Adipocyte (in vitro differentiated cells): ENCODE measurements at regions not wholly inside any gene's neighbourhood (a gene's known extent, or its start where the extent isn't known, plus 50 kb on each side); places are given as distances from the start of the nearest gene placed in this dataset.
A peak's percentile ranks its signal among the peaks of the same experiment; 100 is the strongest.
"Not testable (repeated sequence)": the region's sequence is repeated elsewhere in the genome, so short reads cannot be mapped to it uniquely, and the experiment has no call there.

ENCODE experiments used
- DNase-seq: peaks from one replicate; pipeline ENCODE4 v3.0.0-alpha.2; 2015; ENCODE audit warnings: low read depth
- H3K27me3 ChIP-seq: replicated peaks from 2 replicates; pipeline ENCODE4 v1.7.0; 2013; ENCODE audit warnings: mild to moderate bottlenecking, low read length, moderate library complexity; ENCODE audit not compliant: control insufficient read depth, insufficient read depth
- H3K36me3 ChIP-seq: 2 replicates; pipeline ENCODE4 v1.7.0; 2013; ENCODE audit warnings: low read length, mild to moderate bottlenecking, moderate library complexity; ENCODE audit not compliant: control insufficient read depth, insufficient read depth, severe bottlenecking
- H3K4me1 ChIP-seq: 2 replicates; pipeline ENCODE4 v1.7.0; 2013; ENCODE audit warnings: mild to moderate bottlenecking, low read length, moderate library complexity; ENCODE audit not compliant: control insufficient read depth, insufficient read depth
- H3K4me3 ChIP-seq: 2 replicates; pipeline ENCODE4 v1.7.0; 2013; ENCODE audit warnings: mild to moderate bottlenecking, low read length, moderate library complexity
- H3K9ac ChIP-seq: 2 replicates; pipeline ENCODE4 v1.7.0; 2013; ENCODE audit warnings: mild to moderate bottlenecking, low read length, moderate library complexity
- H3K9me3 ChIP-seq: 2 replicates; pipeline ENCODE4 v1.7.0; 2013; ENCODE audit warnings: mild to moderate bottlenecking, low read length, moderate library complexity; ENCODE audit not compliant: control insufficient read depth

DNA sequence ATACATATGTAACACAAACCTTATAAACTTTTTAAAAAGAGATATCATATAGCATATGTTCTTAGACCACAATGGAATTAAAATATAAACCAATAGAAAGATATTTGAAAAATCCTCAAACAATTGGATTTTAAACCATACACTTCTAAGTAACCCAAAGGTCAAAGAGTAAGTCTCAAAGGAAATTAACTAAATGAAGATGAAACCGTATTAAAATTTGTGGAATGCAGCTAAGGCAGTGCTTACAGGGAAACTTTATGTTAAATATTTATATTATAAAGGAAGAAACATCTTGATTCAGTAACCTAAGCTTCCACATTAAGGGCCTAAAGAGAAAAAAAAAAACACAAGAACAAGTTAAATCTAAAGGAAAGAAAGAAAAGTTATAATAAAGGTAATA is 966.1 kb downstream of the SLC4A3 start:
- no peak for DNase-seq
- Histone ChIP-seq H3K9ac (no peak overlapping the region), H3K4me3 (no peak overlapping the region), H3K27me3 (no peaks in the 10 kb centered on the region), H3K9me3 (no peaks in the 10 kb centered on the region), H3K36me3 (no peaks in the 10 kb centered on the region), H3K4me1 (no peaks in the 10 kb centered on the region)

DNA sequence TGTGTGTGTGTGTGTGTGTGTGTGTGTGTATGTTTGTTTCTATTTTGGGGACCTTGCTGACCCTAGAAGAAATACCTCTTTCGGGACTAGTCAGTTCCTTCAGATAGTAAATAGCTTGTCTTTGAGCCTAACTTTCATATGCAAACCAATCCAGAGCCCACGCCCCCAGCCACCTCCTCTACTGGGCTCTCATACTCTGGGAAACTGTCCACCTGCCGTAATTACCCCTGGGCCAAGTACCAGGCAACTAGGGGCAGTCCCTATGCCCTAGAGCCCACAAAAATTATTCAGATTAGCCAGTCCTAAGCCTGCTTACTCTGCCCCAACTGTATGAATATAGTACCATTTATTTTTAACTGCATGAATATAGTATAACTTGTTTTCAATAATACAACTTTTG is 970.4 kb downstream of the EPHA4 start:
- Histone ChIP-seq H3K9me3 (no peaks in the 10 kb centered on the region), H3K27me3 (no peaks in the 10 kb centered on the region), H3K4me3 (no peak overlapping the region), H3K4me1 (no peaks in the 10 kb centered on the region), H3K9ac (no peak overlapping the region), H3K36me3 (no peaks in the 10 kb centered on the region)
- no peak for DNase-seq

DNA sequence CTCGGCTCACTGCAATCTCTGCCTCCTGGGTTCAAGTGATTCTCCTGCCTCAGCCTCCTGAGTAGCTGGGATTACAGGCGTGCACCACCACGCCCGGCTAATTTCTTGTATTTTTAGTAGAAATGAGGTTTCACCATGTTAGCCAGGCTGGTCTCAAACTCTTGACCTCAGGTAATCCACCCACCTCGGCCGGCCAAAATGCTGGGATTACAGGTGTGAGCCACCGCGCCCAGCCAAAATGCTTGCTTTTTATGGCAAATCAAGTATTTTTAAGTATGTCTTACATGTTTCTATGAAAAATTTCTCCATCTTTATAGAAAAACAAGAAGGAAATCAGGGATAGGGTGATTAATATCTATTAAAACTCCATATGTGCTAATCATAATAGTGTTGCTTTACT is 959.1 kb downstream of the EPHA4 start:
- not testable (repeated sequence) for H3K9ac ChIP-seq, H3K27me3 ChIP-seq, H3K9me3 ChIP-seq, DNase-seq, H3K4me3 ChIP-seq, H3K4me1 ChIP-seq, H3K36me3 ChIP-seq

DNA sequence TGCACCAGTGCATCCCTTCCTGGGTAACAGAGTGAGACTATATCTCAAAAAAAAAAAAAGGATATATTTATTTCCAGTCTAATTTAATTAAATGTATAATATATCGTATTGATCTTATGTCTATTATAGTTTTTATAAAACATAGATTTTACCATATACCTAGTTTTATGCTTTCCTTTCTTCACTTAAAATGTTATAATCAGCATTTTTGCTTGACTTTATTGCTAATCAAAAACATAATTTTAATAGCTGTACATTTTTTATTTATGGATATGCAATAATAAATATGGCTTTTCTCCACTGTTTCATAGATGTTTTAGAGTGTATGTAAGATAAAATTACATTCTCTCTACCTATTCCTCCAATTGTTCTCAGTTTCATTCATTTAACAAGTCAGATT is 958.0 kb downstream of the EPHA4 start:
- Histone ChIP-seq H3K9me3 (no peaks in the 10 kb centered on the region), H3K4me1 (no peaks in the 10 kb centered on the region), H3K9ac (no peak overlapping the region), H3K36me3 (no peaks in the 10 kb centered on the region), H3K27me3 (no peaks in the 10 kb centered on the region), H3K4me3 (no peak overlapping the region)
- DNase-seq: no peak

DNA sequence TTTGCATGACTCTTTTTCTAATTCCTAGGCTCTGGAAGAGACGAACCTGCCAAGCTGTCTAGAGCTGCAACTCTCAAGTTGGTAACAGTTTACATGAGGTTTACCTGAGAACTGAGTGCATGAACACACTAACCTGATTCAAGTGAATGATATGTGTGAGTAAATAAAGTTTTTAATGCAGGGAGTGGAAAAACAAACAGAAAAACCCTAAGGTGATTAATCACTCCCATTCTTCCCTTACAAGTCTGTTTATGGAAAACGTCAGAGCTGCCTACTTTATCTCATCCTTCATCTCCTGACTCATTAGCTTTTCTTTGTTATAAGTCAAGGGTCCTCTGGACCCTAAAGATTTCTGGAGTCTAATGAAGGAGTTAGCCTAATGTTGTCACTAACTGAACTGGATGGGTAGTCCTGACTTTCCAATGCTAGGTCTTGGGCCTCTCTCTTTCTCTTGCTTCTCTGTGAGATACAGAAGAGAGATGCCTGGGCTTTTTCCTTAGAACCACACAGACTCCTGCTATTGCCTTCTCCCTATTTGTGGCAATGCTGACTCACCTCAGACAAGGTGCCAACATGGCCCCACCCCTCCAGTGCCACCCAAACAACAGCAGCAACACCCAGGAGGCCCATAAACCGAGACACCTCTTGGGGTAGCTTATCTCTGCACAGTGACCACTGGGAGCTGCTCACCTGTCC is 952.4 kb downstream of the EPHA4 start:
- DNase-seq: no peak
- Histone ChIP-seq H3K4me1 (no peaks in the 10 kb centered on the region), H3K4me3 (no peak overlapping the region), H3K36me3 (no peaks in the 10 kb centered on the region), H3K9me3 (no peaks in the 10 kb centered on the region), H3K27me3 (no peaks in the 10 kb centered on the region), H3K9ac (no peak overlapping the region)

DNA sequence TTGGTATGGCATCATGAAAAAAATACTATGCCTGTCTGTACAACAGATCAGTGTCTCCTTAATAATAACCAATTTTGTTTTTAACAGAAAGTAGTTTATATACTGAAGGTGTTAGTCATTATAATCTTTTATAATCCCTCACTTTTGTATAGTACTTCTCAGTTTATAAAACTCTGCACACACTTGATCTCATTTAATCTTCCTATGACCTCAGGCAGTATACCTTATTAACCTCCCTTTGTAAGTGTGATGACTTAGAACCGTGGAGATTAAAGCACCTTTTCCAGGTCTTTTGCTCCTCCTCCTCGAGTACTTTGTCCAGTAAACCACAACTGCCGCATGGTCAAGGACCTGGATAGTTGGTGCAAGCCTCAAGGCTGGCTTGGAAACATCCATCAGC is 945.5 kb downstream of the EPHA4 start:
- no peak for DNase-seq
- Histone ChIP-seq H3K36me3 (no peaks in the 10 kb centered on the region), H3K4me3 (no peak overlapping the region), H3K9ac (no peak overlapping the region), H3K9me3 (no peaks in the 10 kb centered on the region), H3K27me3 (no peaks in the 10 kb centered on the region), H3K4me1 (peaks cover 20% of the 10 kb centered on the region)

DNA sequence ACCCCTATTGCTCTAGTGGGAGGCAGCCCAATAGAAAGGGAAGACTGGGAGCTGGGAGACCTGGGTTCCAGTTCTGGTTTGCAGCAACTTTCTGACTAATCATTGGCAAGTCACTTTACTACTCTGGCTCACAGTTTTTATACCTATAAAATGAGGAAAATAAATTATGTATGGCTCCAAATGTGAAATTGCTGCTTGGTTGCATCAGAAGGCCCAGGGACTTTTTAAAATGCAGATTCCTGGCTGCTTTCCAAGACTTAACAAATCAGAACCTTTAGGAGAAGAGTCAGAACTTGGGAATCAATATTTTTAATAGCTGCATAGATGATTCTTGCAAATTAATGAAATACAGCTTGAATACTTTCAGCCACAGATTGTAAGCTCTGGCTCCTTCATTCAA is 943.9 kb downstream of the EPHA4 start:
- H3K9ac ChIP-seq: no peak overlapping the region
- peak; percentile 42 for DNase-seq
- peaks cover 20% of the 10 kb centered on the region for H3K4me1 ChIP-seq
- no peaks in the 10 kb centered on the region for H3K9me3 ChIP-seq
- no peak overlapping the region for H3K4me3 ChIP-seq
- H3K36me3 ChIP-seq: no peaks in the 10 kb centered on the region
- no peaks in the 10 kb centered on the region for H3K27me3 ChIP-seq

DNA sequence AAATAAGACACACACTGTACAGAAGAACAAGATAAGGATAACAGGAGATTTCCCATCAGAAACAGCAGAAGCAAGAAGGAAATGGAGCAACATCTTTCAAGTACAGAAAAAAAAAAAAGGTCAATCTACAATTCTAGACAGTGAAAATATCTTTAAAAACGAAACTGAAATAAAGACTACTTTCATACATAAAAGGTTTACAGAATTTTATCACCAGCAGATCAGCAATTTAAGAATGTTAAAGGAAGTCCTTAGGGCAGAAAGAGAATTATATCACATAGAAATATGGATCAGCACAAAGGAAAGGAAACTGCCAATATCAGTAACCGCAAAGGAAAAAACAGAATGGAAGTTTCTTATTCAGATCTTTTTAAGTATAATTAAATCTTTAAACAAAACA is 931.0 kb downstream of the EPHA4 start:
- no peaks in the 10 kb centered on the region for H3K9me3 ChIP-seq
- DNase-seq: no peak
- no peaks in the 10 kb centered on the region for H3K27me3 ChIP-seq
- H3K9ac ChIP-seq: no peak overlapping the region
- H3K4me1 ChIP-seq: no peaks in the 10 kb centered on the region
- H3K4me3 ChIP-seq: no peak overlapping the region
- no peaks in the 10 kb centered on the region for H3K36me3 ChIP-seq

DNA sequence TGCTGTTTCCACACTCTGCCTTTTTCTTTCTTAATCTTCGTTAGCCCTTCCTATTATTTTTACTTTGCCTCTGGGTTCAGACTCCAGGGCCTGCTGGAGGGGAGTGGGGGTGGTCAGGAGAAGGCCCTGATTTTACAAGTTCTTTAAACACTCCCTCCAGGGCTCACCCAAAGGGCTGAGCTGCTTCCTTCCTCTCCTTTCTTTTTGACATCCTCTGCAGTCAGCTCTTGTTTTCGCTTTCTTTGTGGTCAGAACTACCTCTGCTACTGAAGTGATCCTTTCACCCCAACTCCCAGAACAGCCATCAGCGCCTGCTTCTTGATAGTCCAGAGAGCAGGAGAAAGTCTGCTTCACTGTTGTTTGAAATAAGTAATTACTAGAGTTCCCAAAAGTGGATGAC is 925.7 kb downstream of the EPHA4 start:
- H3K27me3 ChIP-seq: no peaks in the 10 kb centered on the region
- no peaks in the 10 kb centered on the region for H3K9me3 ChIP-seq
- no peak overlapping the region for H3K9ac ChIP-seq
- DNase-seq: no peak
- no peaks in the 10 kb centered on the region for H3K36me3 ChIP-seq
- H3K4me3 ChIP-seq: no peak overlapping the region
- no peaks in the 10 kb centered on the region for H3K4me1 ChIP-seq

DNA sequence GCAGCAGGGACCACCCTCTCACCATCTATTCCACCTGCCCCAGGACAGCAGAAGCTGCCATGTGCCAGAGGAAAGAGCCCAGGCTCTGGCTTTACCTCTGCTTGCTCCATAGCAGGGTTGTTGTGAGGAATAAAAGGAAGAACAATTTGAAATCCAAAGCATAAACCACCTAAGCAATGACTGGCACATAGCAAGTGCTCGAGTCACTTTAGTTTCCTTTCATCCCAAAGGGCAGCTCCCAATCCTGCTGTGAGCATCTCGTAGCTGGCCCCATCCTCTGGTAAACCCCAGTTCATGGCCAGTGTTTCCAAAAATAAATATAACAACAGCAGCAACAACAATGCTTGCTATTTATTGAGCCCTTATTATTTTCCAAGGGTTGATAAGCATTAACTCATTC is 923.5 kb downstream of the EPHA4 start:
- Histone ChIP-seq H3K9ac (no peak overlapping the region), H3K36me3 (no peaks in the 10 kb centered on the region), H3K27me3 (no peaks in the 10 kb centered on the region), H3K4me1 (no peaks in the 10 kb centered on the region), H3K4me3 (no peak overlapping the region), H3K9me3 (no peaks in the 10 kb centered on the region)
- DNase-seq: no peak

DNA sequence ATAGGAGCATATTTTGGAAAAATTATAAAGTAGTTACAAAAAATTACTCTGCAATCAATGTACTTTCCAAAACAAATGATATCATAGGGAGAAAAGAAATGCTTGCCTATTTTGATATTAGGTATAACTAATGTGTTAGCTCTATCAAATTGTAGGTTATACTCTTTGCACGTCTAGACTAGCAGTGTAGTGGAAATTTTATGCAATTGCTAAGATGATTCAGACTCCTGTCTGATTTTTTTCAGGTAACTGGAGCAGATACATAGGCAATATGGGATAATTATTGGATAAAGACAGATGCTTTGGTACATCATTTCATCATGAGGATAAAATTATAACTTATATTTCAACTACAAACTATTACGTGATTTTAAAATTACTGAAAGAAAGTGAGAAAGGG is 918.3 kb downstream of the EPHA4 start:
- no peak overlapping the region for H3K9ac ChIP-seq
- H3K9me3 ChIP-seq: no peaks in the 10 kb centered on the region
- no peak for DNase-seq
- no peak overlapping the region for H3K4me3 ChIP-seq
- no peaks in the 10 kb centered on the region for H3K4me1 ChIP-seq
- H3K36me3 ChIP-seq: no peaks in the 10 kb centered on the region
- no peaks in the 10 kb centered on the region for H3K27me3 ChIP-seq

DNA sequence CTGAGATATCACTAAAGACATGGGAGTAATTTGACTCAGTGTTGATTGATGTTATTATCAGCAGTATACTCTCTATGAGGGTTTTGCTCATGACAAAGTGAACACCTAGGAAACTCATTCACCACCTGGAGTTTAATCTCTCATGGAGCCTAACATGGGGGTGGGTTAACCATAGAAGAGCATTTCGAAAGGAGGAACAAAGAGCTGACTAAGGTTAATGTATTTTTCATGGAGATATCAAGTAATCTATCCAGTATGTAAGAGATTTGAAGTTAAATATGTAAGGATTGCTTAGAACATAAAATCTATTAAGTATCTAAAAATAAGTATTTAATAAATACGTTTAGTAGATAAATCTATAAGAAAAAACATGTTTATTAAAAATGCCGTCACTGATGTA is 917.8 kb downstream of the EPHA4 start:
- Histone ChIP-seq H3K9me3 (no peaks in the 10 kb centered on the region), H3K27me3 (no peaks in the 10 kb centered on the region), H3K4me3 (no peak overlapping the region), H3K9ac (no peak overlapping the region), H3K36me3 (no peaks in the 10 kb centered on the region), H3K4me1 (no peaks in the 10 kb centered on the region)
- no peak for DNase-seq
